ENCODE measurements at regions not wholly inside any gene's neighbourhood (a gene's known extent, or its start where the extent isn't known, plus 50 kb on each side); places are given as distances from the start of the nearest gene placed in this dataset.

DNA sequence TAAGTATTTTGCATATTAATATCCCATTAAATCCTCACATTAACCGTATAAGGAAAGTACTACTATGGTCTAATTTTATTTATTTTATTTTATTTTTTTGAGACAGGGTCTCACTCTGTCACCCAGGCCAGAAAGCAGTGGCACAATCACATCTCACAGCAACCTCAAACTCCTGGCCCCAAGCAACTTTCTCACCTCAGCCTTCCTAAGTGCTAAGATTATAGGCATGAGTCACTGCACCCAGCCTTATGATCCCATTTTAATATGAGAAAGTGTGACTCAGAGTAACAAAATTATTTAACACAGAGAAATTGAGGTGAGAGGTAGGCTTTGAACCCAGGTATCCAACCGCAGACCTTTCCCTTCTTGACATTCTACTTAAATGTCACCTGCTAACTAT is 330.0 kb upstream of the POU3F3 start:
- H4K20me1 ChIP-seq (ENCODE audit: insufficient read depth): no peaks in the 10 kb centered on the region
- no peaks in the 10 kb centered on the region for H3K9me2 ChIP-seq (ENCODE audit: insufficient read depth, low read length)
- no peak overlapping the region for H3K27ac ChIP-seq (ENCODE audit: low read length)
- no peaks in the 10 kb centered on the region for H3K79me2 ChIP-seq (replicated peaks; ENCODE audit: insufficient read depth, low read length)
- H2AFZ ChIP-seq (ENCODE audit: low read depth, low read length): no peak overlapping the region
- H3K9me3 ChIP-seq (ENCODE audit: low read length): no peaks in the 10 kb centered on the region
- no peak overlapping the region for H3K4me2 ChIP-seq (ENCODE audit: low read length)
- H3K9ac ChIP-seq (ENCODE audit: low read length): no peak overlapping the region
- H3K27me3 ChIP-seq (ENCODE audit: insufficient read depth, low read depth, low read length): no peaks in the 10 kb centered on the region
- no peaks in the 10 kb centered on the region for H3F3A ChIP-seq (ENCODE audit: insufficient read depth, low read length, poor library complexity, severe bottlenecking)
- no peak overlapping the region for H3K4me3 ChIP-seq (ENCODE audit: low read length)
- no peaks in the 10 kb centered on the region for H3K36me3 ChIP-seq (ENCODE audit: insufficient read depth, low read length)
- TF ChIP-seq MXI1 (conservative IDR thresholded peaks at IDR 0.05; ENCODE audit: poor library complexity, severe bottlenecking) (no peak), RAD21 (conservative IDR thresholded peaks at IDR 0.05) (no peak), POLR2AphosphoS5 (IDR thresholded peaks at IDR 0.05) (no peak), TAF1 (IDR thresholded peaks at IDR 0.05; ENCODE audit: low read depth) (no peak), SMC3 (conservative IDR thresholded peaks at IDR 0.05; ENCODE audit: poor library complexity) (no peak), EZH2 (IDR thresholded peaks at IDR 0.05; ENCODE audit: borderline replicate concordance, insufficient read depth, low read length, poor library complexity, severe bottlenecking) (no peak)
- TF ChIP-seq, protein P1, sequence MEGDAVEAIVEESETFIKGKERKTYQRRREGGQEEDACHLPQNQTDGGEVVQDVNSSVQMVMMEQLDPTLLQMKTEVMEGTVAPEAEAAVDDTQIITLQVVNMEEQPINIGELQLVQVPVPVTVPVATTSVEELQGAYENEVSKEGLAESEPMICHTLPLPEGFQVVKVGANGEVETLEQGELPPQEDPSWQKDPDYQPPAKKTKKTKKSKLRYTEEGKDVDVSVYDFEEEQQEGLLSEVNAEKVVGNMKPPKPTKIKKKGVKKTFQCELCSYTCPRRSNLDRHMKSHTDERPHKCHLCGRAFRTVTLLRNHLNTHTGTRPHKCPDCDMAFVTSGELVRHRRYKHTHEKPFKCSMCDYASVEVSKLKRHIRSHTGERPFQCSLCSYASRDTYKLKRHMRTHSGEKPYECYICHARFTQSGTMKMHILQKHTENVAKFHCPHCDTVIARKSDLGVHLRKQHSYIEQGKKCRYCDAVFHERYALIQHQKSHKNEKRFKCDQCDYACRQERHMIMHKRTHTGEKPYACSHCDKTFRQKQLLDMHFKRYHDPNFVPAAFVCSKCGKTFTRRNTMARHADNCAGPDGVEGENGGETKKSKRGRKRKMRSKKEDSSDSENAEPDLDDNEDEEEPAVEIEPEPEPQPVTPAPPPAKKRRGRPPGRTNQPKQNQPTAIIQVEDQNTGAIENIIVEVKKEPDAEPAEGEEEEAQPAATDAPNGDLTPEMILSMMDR (IDR thresholded peaks at IDR 0.05; ENCODE audit: poor library complexity, severe bottlenecking): no peak

DNA sequence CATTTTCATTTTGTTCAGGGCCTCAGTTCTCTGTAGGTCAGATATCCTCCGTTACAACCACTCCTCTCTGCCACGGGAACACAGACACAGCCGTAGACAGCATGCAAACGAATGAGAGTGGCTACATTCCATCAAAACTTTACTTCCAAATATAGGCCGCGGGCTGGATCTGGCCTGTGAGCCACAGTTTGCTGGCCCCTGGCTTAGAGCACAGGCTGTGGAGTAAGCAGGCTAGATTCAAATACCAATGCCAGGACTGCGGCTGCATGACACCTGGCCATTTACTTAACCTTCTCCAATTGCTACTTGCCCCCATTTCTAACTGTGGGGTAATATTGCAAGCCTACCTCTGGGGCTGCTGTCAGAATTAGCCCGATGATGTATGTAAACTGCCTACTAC is 325.8 kb upstream of the POU3F3 start:
- Histone ChIP-seq H3K9ac (ENCODE audit: low read length) (no peak overlapping the region), H3K4me2 (ENCODE audit: low read length) (no peak overlapping the region), H3K79me2 (replicated peaks; ENCODE audit: insufficient read depth, low read length) (no peaks in the 10 kb centered on the region), H3K27me3 (ENCODE audit: insufficient read depth, low read depth, low read length) (no peaks in the 10 kb centered on the region), H3K36me3 (ENCODE audit: insufficient read depth, low read length) (no peaks in the 10 kb centered on the region), H3K9me2 (ENCODE audit: insufficient read depth, low read length) (no peaks in the 10 kb centered on the region), H3K9me3 (ENCODE audit: low read length) (no peaks in the 10 kb centered on the region), H3F3A (ENCODE audit: insufficient read depth, low read length, poor library complexity, severe bottlenecking) (no peaks in the 10 kb centered on the region), H4K20me1 (ENCODE audit: insufficient read depth) (no peaks in the 10 kb centered on the region), H3K27ac (ENCODE audit: low read length) (no peak overlapping the region), H3K4me3 (ENCODE audit: low read length) (no peak overlapping the region), H2AFZ (ENCODE audit: low read depth, low read length) (no peak overlapping the region)
- no peak for TF ChIP-seq EZH2 (IDR thresholded peaks at IDR 0.05; ENCODE audit: borderline replicate concordance, insufficient read depth, low read length, poor library complexity, severe bottlenecking)
- no peak for TF ChIP-seq EP300 (conservative IDR thresholded peaks at IDR 0.05; ENCODE audit: poor library complexity, severe bottlenecking)
- no peak for TF ChIP-seq TAF1 (IDR thresholded peaks at IDR 0.05; ENCODE audit: low read depth)
- no peak for TF ChIP-seq SMC3 (conservative IDR thresholded peaks at IDR 0.05; ENCODE audit: poor library complexity)
- TF ChIP-seq, protein P2, sequence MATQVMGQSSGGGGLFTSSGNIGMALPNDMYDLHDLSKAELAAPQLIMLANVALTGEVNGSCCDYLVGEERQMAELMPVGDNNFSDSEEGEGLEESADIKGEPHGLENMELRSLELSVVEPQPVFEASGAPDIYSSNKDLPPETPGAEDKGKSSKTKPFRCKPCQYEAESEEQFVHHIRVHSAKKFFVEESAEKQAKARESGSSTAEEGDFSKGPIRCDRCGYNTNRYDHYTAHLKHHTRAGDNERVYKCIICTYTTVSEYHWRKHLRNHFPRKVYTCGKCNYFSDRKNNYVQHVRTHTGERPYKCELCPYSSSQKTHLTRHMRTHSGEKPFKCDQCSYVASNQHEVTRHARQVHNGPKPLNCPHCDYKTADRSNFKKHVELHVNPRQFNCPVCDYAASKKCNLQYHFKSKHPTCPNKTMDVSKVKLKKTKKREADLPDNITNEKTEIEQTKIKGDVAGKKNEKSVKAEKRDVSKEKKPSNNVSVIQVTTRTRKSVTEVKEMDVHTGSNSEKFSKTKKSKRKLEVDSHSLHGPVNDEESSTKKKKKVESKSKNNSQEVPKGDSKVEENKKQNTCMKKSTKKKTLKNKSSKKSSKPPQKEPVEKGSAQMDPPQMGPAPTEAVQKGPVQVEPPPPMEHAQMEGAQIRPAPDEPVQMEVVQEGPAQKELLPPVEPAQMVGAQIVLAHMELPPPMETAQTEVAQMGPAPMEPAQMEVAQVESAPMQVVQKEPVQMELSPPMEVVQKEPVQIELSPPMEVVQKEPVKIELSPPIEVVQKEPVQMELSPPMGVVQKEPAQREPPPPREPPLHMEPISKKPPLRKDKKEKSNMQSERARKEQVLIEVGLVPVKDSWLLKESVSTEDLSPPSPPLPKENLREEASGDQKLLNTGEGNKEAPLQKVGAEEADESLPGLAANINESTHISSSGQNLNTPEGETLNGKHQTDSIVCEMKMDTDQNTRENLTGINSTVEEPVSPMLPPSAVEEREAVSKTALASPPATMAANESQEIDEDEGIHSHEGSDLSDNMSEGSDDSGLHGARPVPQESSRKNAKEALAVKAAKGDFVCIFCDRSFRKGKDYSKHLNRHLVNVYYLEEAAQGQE (IDR thresholded peaks at IDR 0.05; ENCODE audit: borderline replicate concordance): no peak
- TF ChIP-seq POLR2AphosphoS5 (IDR thresholded peaks at IDR 0.05): no peak
- TF ChIP-seq, protein P1 (IDR thresholded peaks at IDR 0.05; ENCODE audit: poor library complexity, severe bottlenecking): no peak
- TF ChIP-seq RAD21 (conservative IDR thresholded peaks at IDR 0.05): no peak
- no peak for TF ChIP-seq MXI1 (conservative IDR thresholded peaks at IDR 0.05; ENCODE audit: poor library complexity, severe bottlenecking)
